ENCODE measurements at regions not wholly inside any gene's neighbourhood (a gene's known extent, or its start where the extent isn't known, plus 50 kb on each side); places are given as distances from the start of the nearest gene placed in this dataset.
"Not testable (repeated sequence)": the region's sequence is repeated elsewhere in the genome, so short reads cannot be mapped to it uniquely, and the experiment has no call there.

DNA sequence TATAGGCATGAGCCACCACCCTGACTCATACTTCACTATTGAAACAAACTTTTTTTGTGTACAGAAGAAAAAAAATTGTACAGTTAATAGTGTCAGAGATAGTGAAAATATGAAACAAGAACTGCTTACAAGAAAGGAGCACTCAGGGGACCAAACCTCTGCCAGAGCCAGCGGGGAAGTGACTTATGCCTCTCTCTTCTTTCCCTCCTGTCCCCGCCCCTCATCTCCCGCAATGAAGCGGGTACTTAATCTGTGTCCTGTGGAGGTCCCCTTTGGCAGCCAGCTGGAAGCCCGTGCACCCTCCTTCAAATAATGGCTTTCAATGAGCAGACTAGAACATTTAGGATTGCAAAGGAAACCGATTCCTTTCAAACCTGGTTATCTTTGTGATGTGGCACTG is 51.5 kb downstream of the PPIAL4A start:
- H3K27ac ChIP-seq (ENCODE audit: low read depth in 1 of 2, low read length in 2 of 2); H3K4me1 ChIP-seq (ENCODE audit: control insufficient read depth in 1 of 2, insufficient read depth in 2 of 2, low read length in 2 of 2); DNase-seq; H3K36me3 ChIP-seq (ENCODE audit: control insufficient read depth in 1 of 2, insufficient read depth in 2 of 2, low read length in 1 of 2); H3K27me3 ChIP-seq (ENCODE audit: control insufficient read depth in 1 of 2, insufficient read depth in 2 of 2, low read length in 1 of 2); H3K9me3 ChIP-seq (ENCODE audit: control insufficient read depth, low read length); intact Hi-C loops (cut with DNase I); ATAC-seq (ENCODE audit: low FRiP score); H3K4me3 ChIP-seq (ENCODE audit: low read length in 2 of 2): not testable (repeated sequence)
- WGBS, 2 donors, result 56 to 78% methylated on average over 1 to 4 of the region's 6 CpGs

DNA sequence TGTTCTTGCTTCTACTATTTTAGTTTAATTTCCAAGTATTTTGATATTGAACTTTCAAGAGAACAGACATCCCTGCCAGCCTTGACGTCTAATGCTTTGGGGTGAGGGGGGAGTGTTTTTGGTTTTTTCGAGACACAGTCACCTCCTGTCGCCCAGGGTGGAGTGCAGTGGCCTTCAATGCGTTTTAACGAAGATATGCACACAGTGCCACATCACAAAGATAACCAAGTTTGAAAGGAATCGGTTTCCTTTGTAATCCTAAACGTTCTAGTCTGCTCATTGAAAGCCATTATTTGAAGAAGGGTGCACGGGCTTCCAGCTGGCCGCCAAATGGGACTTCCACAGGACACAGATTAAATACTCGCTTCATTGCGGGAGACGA is 52.3 kb downstream of the PPIAL4A start:
- H3K36me3 ChIP-seq (ENCODE audit: control insufficient read depth in 1 of 2, insufficient read depth in 2 of 2, low read length in 1 of 2); H3K27me3 ChIP-seq (ENCODE audit: control insufficient read depth in 1 of 2, insufficient read depth in 2 of 2, low read length in 1 of 2); ATAC-seq (ENCODE audit: low FRiP score); DNase-seq; H3K9me3 ChIP-seq (ENCODE audit: control insufficient read depth, low read length); H3K4me1 ChIP-seq (ENCODE audit: control insufficient read depth in 1 of 2, insufficient read depth in 2 of 2, low read length in 2 of 2); intact Hi-C loops (cut with DNase I): not testable (repeated sequence)
- peak overlapping the region; percentile 6 to 36 for H3K4me3 ChIP-seq (ENCODE audit: low read length in 2 of 2)
- WGBS, 2 donors, result 3 to 4% methylated on average over 12 of the region's 12 CpGs
- peak overlapping the region in 1 of 2 donors; percentile 28 for H3K27ac ChIP-seq (ENCODE audit: low read depth in 1 of 2, low read length in 2 of 2)

DNA sequence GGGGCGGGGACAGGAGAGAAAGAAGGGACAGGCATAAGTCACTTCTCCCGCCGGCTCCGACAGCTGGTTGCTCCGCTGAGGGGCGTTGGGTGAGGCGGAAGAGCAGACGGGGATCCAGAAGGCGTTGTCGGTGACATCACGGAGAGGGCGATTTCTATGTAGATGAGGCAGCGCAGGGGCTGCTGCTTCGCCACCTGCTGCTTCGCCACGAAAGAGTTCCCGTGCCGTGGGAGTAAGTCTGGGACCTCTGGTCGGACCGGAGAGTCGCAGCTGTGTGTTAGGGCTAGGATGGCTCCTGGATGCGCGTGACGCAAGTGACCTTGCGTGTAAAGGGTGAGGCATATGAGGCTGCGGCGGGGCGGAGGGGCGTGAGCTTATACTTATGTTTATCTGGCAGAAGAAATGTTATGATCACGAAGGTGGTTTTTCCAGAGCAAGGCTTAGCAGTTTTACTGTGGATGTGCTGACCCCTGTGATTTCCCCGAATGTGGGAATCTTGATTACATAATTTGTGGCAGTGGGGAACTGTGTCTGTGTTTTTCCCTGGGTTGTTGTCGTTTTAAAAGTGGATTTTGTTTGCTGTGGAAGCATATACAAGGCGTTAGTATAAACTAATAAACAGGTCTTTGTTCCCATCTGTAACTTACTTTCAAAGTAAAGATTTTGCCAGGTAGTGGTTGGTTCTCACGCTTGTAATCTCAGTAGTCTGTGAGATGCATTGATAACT is 52.8 kb downstream of the PPIAL4A start:
- WGBS, 2 donors, result 6 to 13% methylated on average over 33 of the region's 34 CpGs
- ATAC-seq (ENCODE audit: low FRiP score) (peak; percentile 85), DNase-seq (peak; percentile 84 to 85)
- Histone ChIP-seq H3K27ac (ENCODE audit: low read depth in 1 of 2, low read length in 2 of 2) (peak overlapping the region in 1 of 2 donors; percentile 28), H3K4me3 (ENCODE audit: low read length in 2 of 2) (peak overlapping the region; percentile 6 to 36)
- H3K27me3 ChIP-seq (ENCODE audit: control insufficient read depth in 1 of 2, insufficient read depth in 2 of 2, low read length in 1 of 2); H3K4me1 ChIP-seq (ENCODE audit: control insufficient read depth in 1 of 2, insufficient read depth in 2 of 2, low read length in 2 of 2); H3K36me3 ChIP-seq (ENCODE audit: control insufficient read depth in 1 of 2, insufficient read depth in 2 of 2, low read length in 1 of 2); intact Hi-C loops (cut with DNase I); H3K9me3 ChIP-seq (ENCODE audit: control insufficient read depth, low read length): not testable (repeated sequence)

DNA sequence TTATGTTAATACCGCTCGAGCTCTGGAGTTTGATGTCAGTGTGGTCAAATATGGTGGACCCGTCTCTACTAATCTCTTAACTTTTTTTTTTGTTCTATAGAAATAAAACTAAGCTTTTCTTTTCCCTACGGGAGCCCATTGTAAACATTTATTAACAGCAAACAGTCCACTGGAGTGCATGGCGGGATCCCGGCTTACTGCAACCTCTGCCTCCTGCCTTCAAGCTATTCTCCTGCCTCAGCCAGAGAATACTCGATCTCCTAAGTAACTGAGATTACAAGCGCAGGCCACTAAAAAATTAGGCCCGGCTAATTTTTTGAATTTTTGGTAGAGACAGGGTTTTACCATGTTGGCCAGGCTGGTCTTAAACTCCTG is 53.4 kb downstream of the PPIAL4A start:
- H3K27ac ChIP-seq (ENCODE audit: low read depth in 1 of 2, low read length in 2 of 2); H3K27me3 ChIP-seq (ENCODE audit: control insufficient read depth in 1 of 2, insufficient read depth in 2 of 2, low read length in 1 of 2); H3K9me3 ChIP-seq (ENCODE audit: control insufficient read depth, low read length); ATAC-seq (ENCODE audit: low FRiP score); intact Hi-C loops (cut with DNase I); DNase-seq; H3K4me3 ChIP-seq (ENCODE audit: low read length in 2 of 2); H3K36me3 ChIP-seq (ENCODE audit: control insufficient read depth in 1 of 2, insufficient read depth in 2 of 2, low read length in 1 of 2); H3K4me1 ChIP-seq (ENCODE audit: control insufficient read depth in 1 of 2, insufficient read depth in 2 of 2, low read length in 2 of 2): not testable (repeated sequence)
- no CpG with 5 or more reads among the region's 9 CpGs for WGBS, 2 donors

DNA sequence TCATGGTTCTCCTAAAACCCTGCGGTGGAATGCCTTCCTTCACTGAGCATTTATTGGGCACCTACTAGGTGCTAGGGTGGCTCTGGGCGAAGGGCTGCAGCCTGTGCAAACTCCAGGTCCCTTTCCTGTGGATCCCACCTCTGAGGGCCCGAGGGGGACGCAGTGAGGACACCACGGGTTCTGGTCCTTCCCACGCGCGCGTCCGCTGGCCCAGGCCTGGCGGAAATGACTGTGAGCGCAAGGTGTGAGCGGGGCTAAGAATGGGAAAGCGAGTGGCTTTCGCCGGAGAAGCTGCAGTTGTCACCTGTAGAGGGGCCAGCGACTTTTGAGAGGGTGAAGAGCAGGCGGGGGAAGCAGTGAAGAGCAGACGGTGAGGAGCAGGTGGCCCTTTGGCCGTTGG is 55.1 kb downstream of the PPIAL4A start:
- WGBS, 2 donors, result 94 to 96% methylated on average over 15 to 20 of the region's 20 CpGs
- H3K27me3 ChIP-seq (ENCODE audit: control insufficient read depth in 1 of 2, insufficient read depth in 2 of 2, low read length in 1 of 2); H3K27ac ChIP-seq (ENCODE audit: low read depth in 1 of 2, low read length in 2 of 2); ATAC-seq (ENCODE audit: low FRiP score); H3K4me1 ChIP-seq (ENCODE audit: control insufficient read depth in 1 of 2, insufficient read depth in 2 of 2, low read length in 2 of 2); intact Hi-C loops (cut with DNase I); H3K4me3 ChIP-seq (ENCODE audit: low read length in 2 of 2); H3K36me3 ChIP-seq (ENCODE audit: control insufficient read depth in 1 of 2, insufficient read depth in 2 of 2, low read length in 1 of 2); DNase-seq; H3K9me3 ChIP-seq (ENCODE audit: control insufficient read depth, low read length): not testable (repeated sequence)

DNA sequence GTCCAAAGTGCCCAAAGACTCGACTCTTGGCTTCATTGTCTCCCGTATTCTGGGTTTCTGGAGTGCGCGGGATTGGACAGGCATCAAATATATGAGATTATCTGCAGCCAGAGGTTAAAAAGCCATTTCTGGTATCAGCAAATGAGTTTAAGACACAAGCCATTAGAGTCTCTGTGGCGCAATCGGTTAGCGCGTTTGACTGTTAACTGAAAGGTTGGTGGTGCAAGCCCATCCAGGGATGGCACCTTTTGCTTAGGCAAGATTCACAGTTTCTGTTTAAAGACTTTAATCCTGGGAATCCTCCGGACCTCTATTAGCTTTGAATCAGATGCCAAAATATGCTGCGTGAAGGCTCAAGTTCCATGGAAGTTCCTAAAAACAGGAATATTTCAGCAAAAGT is 55.6 kb downstream of the PPIAL4A start:
- H3K27me3 ChIP-seq (ENCODE audit: control insufficient read depth in 1 of 2, insufficient read depth in 2 of 2, low read length in 1 of 2); H3K4me1 ChIP-seq (ENCODE audit: control insufficient read depth in 1 of 2, insufficient read depth in 2 of 2, low read length in 2 of 2); intact Hi-C loops (cut with DNase I); H3K27ac ChIP-seq (ENCODE audit: low read depth in 1 of 2, low read length in 2 of 2); DNase-seq; ATAC-seq (ENCODE audit: low FRiP score); H3K4me3 ChIP-seq (ENCODE audit: low read length in 2 of 2); H3K36me3 ChIP-seq (ENCODE audit: control insufficient read depth in 1 of 2, insufficient read depth in 2 of 2, low read length in 1 of 2); H3K9me3 ChIP-seq (ENCODE audit: control insufficient read depth, low read length): not testable (repeated sequence)
- 96 to 97% methylated on average over 5 to 8 of the region's 10 CpGs for WGBS, 2 donors

DNA sequence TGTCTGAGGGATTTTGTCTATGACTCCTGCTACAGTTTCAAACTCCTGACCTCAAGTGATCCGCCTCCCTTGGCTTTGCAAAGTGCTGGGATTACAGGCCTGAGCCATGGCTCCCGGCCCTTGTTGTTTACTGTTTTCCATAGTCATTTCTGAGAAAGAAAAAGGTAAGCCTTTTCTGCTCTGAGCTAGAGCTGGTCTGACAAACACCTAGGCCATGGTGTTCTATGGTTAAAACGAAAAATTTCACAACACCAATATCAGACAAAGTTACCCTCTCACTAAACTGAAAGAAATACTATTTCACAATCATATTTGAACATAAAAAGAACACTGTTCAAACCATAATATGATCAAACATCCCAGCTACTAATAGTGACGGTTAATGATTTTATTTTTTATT is 57.5 kb downstream of the PPIAL4A start:
- intact Hi-C loops (cut with DNase I), result not testable (repeated sequence)

DNA sequence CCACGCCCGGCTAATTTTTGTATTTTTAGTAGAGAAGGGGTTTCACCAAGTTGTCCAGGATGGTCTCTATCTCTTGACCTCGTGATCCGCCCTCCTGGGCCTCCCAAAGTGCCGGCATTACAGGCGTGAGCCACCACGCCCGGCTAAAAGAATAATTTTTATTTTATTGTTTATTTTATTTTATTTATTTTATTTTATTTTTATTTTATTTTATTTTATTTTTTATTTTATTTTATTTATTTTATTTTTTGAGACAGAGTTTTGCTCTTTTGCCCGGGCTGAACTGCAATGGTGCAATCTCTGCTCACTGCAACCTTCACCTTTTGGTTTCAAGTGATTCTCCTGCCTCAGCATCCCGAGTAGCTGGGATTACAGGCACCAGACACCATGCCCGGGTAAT is 60.2 kb downstream of the PPIAL4A start:
- H3K36me3 ChIP-seq (ENCODE audit: control insufficient read depth in 1 of 2, insufficient read depth in 2 of 2, low read length in 1 of 2); H3K9me3 ChIP-seq (ENCODE audit: control insufficient read depth, low read length); H3K27me3 ChIP-seq (ENCODE audit: control insufficient read depth in 1 of 2, insufficient read depth in 2 of 2, low read length in 1 of 2); H3K27ac ChIP-seq (ENCODE audit: low read depth in 1 of 2, low read length in 2 of 2); intact Hi-C loops (cut with DNase I); DNase-seq; H3K4me3 ChIP-seq (ENCODE audit: low read length in 2 of 2); H3K4me1 ChIP-seq (ENCODE audit: control insufficient read depth in 1 of 2, insufficient read depth in 2 of 2, low read length in 2 of 2); ATAC-seq (ENCODE audit: low FRiP score): not testable (repeated sequence)
- WGBS, 2 donors, result 96 to 100% methylated on average over 11 of the region's 11 CpGs

More for the DNA sequence above, 57.5 kb downstream of the PPIAL4A start:
- H3K4me3 ChIP-seq (ENCODE audit: low read length in 2 of 2); H3K4me1 ChIP-seq (ENCODE audit: control insufficient read depth in 1 of 2, insufficient read depth in 2 of 2, low read length in 2 of 2); H3K27me3 ChIP-seq (ENCODE audit: control insufficient read depth in 1 of 2, insufficient read depth in 2 of 2, low read length in 1 of 2); H3K9me3 ChIP-seq (ENCODE audit: control insufficient read depth, low read length); H3K36me3 ChIP-seq (ENCODE audit: control insufficient read depth in 1 of 2, insufficient read depth in 2 of 2, low read length in 1 of 2); DNase-seq; ATAC-seq (ENCODE audit: low FRiP score); H3K27ac ChIP-seq (ENCODE audit: low read depth in 1 of 2, low read length in 2 of 2): not testable (repeated sequence)
- WGBS, 2 donors, result 92% methylated on average over 4 of the region's 4 CpGs

DNA sequence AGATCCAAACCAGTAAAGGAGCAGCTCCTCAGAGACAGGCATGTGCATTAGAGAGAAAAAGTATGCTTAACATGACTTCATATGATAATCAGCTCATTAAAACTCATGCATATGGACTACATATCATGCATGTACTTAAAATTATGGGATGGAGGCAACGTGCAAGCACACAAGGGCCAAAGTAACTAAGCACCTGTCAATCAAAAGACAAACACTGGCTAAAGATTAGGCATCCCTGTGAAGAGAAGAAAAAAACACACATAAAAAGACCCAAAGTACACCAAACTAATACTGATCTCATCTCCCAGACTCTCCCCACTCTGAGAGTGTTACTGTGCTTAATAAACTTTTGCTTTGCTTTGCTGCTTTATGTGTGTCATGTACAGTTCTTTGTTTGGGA is 61.1 kb downstream of the PPIAL4A start:
- not testable (repeated sequence) for DNase-seq
- 40 to 44% methylated on average over 1 of the region's 1 CpG for WGBS, 2 donors

More for the DNA sequence above, 61.1 kb downstream of the PPIAL4A start:
- intact Hi-C loops (cut with DNase I); H3K9me3 ChIP-seq (ENCODE audit: control insufficient read depth, low read length); H3K36me3 ChIP-seq (ENCODE audit: control insufficient read depth in 1 of 2, insufficient read depth in 2 of 2, low read length in 1 of 2); H3K27ac ChIP-seq (ENCODE audit: low read depth in 1 of 2, low read length in 2 of 2); ATAC-seq (ENCODE audit: low FRiP score); H3K4me3 ChIP-seq (ENCODE audit: low read length in 2 of 2); H3K27me3 ChIP-seq (ENCODE audit: control insufficient read depth in 1 of 2, insufficient read depth in 2 of 2, low read length in 1 of 2); H3K4me1 ChIP-seq (ENCODE audit: control insufficient read depth in 1 of 2, insufficient read depth in 2 of 2, low read length in 2 of 2): not testable (repeated sequence)

All from aorta (tissue), 5 donors.